ENCODE measurements at regions not wholly inside any gene's neighbourhood (a gene's known extent, or its start where the extent isn't known, plus 50 kb on each side); places are given as distances from the start of the nearest gene placed in this dataset.

GRCh38 chr3:98972720-98973119 lies 71.2 kb upstream of the DCBLD2 start:
- no peak for TF ChIP-seq CTCF (IDR thresholded peaks at IDR 0.05; ENCODE audit: low read length)
- TF ChIP-seq EZH2phosphoT487 (IDR thresholded peaks at IDR 0.05; ENCODE audit: low read length), result no peak
